A549 (cell line): ENCODE measurements at regions not wholly inside any gene's neighbourhood (a gene's known extent, or its start where the extent isn't known, plus 50 kb on each side); places are given as distances from the start of the nearest gene placed in this dataset.

Source experiments
- ATAC-seq, 2 experiments: fragments of 200-7000 bp in 1 of 2; fragments of >200 bp in 1 of 2; cut with Nextera tagmentation in 1 of 2; cut with Tn5 transposase in 1 of 2; 3 replicates each; pipeline versions ENCODE4 v1.8.0 to v1.9.1; 2018 to 2020; ENCODE audit warnings: mild to moderate bottlenecking in 1 of 2, moderate library complexity in 1 of 2
- CTCF ChIA-PET: fragments of 300-600 bp; sonication (Branson Sonifier 250); formaldehyde crosslinking; extraction: SDS; loops from one replicate; lab custom pipeline; 2021; ENCODE audit warnings: antibody characterized with exemption, inconsistent platforms; lab: Yijun Ruan, JAX
- POLR2A ChIA-PET: fragments of 350-600 bp; formaldehyde crosslinking; extraction: SDS; loops from one replicate; lab custom pipeline; 2021; ENCODE audit warnings: antibody characterized with exemption, inconsistent platforms; lab: Yijun Ruan, JAX
- DNase-seq, 2 experiments: peaks; one replicate each; pipeline versions ENCODE4 v3.0.0 to v3.0.0-alpha.2; 2011 to 2016; ENCODE audit warnings: low read depth in 1 of 2, low spot score in 1 of 2
- FAIRE-seq: peaks from 2 replicates; lab custom pipeline; 2011; peaks lifted over from hg19 to GRCh38; lab: Jason Lieb, UNC
- H3K27ac ChIP-seq, 2 experiments: fragments of >200 bp; sonication (Bioruptor Twin); formaldehyde crosslinking; 3 replicates each; pipeline ENCODE4 v1.5.1; 2016 to 2017
- H3K4me1 ChIP-seq: fragments of >200 bp; sonication (Bioruptor Twin); formaldehyde crosslinking; 3 replicates; pipeline ENCODE4 v1.6.1; 2016
- H3K4me2 ChIP-seq: fragments of >200 bp; sonication (Bioruptor Twin); formaldehyde crosslinking; 3 replicates; pipeline ENCODE4 v1.6.1; 2016
- H3K4me3 ChIP-seq: fragments of >200 bp; sonication (Bioruptor Twin); formaldehyde crosslinking; 3 replicates; pipeline ENCODE4 v1.5.1; 2016
- H3K9me3 ChIP-seq: fragments of >200 bp; sonication (Bioruptor Twin); formaldehyde crosslinking; 3 replicates; pipeline ENCODE4 v1.6.1; 2016
- CBX8 ChIP-seq: fragments of 200-600 bp; sonication (generic); IDR thresholded peaks from 2 replicates; pipeline ENCODE4 v1.6.1; 2016
- CEBPB ChIP-seq, 2 experiments: fragments of >200 bp in 1 of 2; sonication (Bioruptor Twin) in 1 of 2; formaldehyde crosslinking in 1 of 2; IDR thresholded peaks; 2 replicates each; pipeline ENCODE4 v1.6.1; 2012 to 2016
- CHD2 ChIP-seq: fragments of 150-350 bp; IDR thresholded peaks from 2 replicates; pipeline ENCODE4 v1.6.1; 2014; ENCODE audit warnings: low read length; ENCODE audit not compliant: partially characterized antibody
- CHD4 ChIP-seq: fragments of 200-600 bp; sonication (generic); IDR thresholded peaks from 2 replicates; pipeline ENCODE4 v1.6.1; 2016; ENCODE audit warnings: antibody characterized with exemption, mild to moderate bottlenecking, borderline replicate concordance
- EHF ChIP-seq: fragments of 250-450 bp; sonication (Bioruptor Pico); IDR thresholded peaks from 2 replicates; pipeline ENCODE4 v1.5.0; 2020; ENCODE audit warnings: mild to moderate bottlenecking
- FOXS1 ChIP-seq: fragments of 250-450 bp; sonication (Bioruptor Pico); IDR thresholded peaks from 2 replicates; pipeline ENCODE4 v1.5.0; 2020; ENCODE audit warnings: mild to moderate bottlenecking, moderate library complexity
- GATA3 ChIP-seq: IDR thresholded peaks from 2 replicates; pipeline ENCODE4 v1.6.1; 2012; ENCODE audit warnings: borderline replicate concordance
- HDAC2 ChIP-seq: fragments of 200-600 bp; sonication (generic); IDR thresholded peaks from 2 replicates; pipeline ENCODE4 v1.6.1; 2016
- HOXA7 ChIP-seq: fragments of 250-450 bp; sonication (Bioruptor Pico); IDR thresholded peaks from 2 replicates; pipeline ENCODE4 v1.5.0; 2020; ENCODE audit warnings: mild to moderate bottlenecking, moderate library complexity
- HOXB13 ChIP-seq: fragments of 250-450 bp; sonication (Bioruptor Pico); IDR thresholded peaks from 2 replicates; pipeline ENCODE4 v1.5.0; 2020; ENCODE audit warnings: low read depth, mild to moderate bottlenecking, moderate library complexity
- JUN ChIP-seq, 2 experiments: fragments of >200 bp; sonication (Bioruptor Twin); formaldehyde crosslinking; IDR thresholded peaks; 2 replicates in 1 of 2; 3 replicates in 1 of 2; pipeline ENCODE4 v1.6.1; 2016 to 2017
- KDM5A ChIP-seq: fragments of 200-600 bp; sonication (generic); IDR thresholded peaks from 2 replicates; pipeline ENCODE4 v1.6.1; 2016; ENCODE audit warnings: antibody characterized with exemption, mild to moderate bottlenecking
- MAFK ChIP-seq: fragments of 450-650 bp; IDR thresholded peaks from 2 replicates; pipeline ENCODE4 v1.6.1; 2014; ENCODE audit not compliant: partially characterized antibody
- NFE2L2 ChIP-seq: fragments of 150-350 bp; conservative IDR thresholded peaks from 2 replicates; pipeline ENCODE4 v1.6.1; 2014; ENCODE audit warnings: low read length
- NPAS2 ChIP-seq: fragments of 250-450 bp; sonication (Bioruptor Pico); IDR thresholded peaks from 2 replicates; pipeline ENCODE4 v1.8.0; 2022; ENCODE audit warnings: mild to moderate bottlenecking, moderate library complexity, borderline replicate concordance
- PHF8 ChIP-seq: fragments of 200-600 bp; sonication (generic); IDR thresholded peaks from 2 replicates; pipeline ENCODE4 v1.6.1; 2016; ENCODE audit warnings: low read depth, mild to moderate bottlenecking, antibody characterized with exemption, moderate library complexity, borderline replicate concordance
- POLR2A ChIP-seq: IDR thresholded peaks from 2 replicates; pipeline ENCODE4 v1.6.1; 2012; ENCODE audit warnings: mild to moderate bottlenecking, low read length
- RAD21 ChIP-seq, 2 experiments: fragments of >200 bp in 1 of 2; sonication (Bioruptor Twin) in 1 of 2; formaldehyde crosslinking in 1 of 2; IDR thresholded peaks in 1 of 2; conservative IDR thresholded peaks in 1 of 2; 2 replicates in 1 of 2; 3 replicates in 1 of 2; pipeline ENCODE4 v1.6.1; 2012 to 2018; ENCODE audit warnings: inconsistent platforms in 1 of 2
- RARB ChIP-seq: fragments of 250-450 bp; sonication (Bioruptor Pico); IDR thresholded peaks from 2 replicates; pipeline ENCODE4 v1.8.0; 2021; ENCODE audit warnings: mild to moderate bottlenecking, moderate library complexity
- RFX5 ChIP-seq: fragments of 450-650 bp; IDR thresholded peaks from 2 replicates; pipeline ENCODE4 v1.7.1; 2014; ENCODE audit warnings: antibody characterized with exemption, mild to moderate bottlenecking, moderate library complexity
- RNF2 ChIP-seq: fragments of 200-600 bp; sonication (generic); IDR thresholded peaks from 2 replicates; pipeline ENCODE4 v1.6.1; 2016; ENCODE audit warnings: low read depth, mild to moderate bottlenecking, antibody characterized with exemption, moderate library complexity, borderline replicate concordance
- SMC3 ChIP-seq: fragments of >200 bp; sonication (Bioruptor Twin); formaldehyde crosslinking; IDR thresholded peaks from 3 replicates; pipeline ENCODE4 v1.6.1; 2018; ENCODE audit warnings: inconsistent platforms
- SREBF2 ChIP-seq: fragments of 450-650 bp; IDR thresholded peaks from 2 replicates; pipeline ENCODE4 v1.6.1; 2014; ENCODE audit warnings: mild to moderate bottlenecking, moderate library complexity
- TP53 ChIP-seq: fragments of 250-450 bp; sonication (Bioruptor Pico); IDR thresholded peaks from 2 replicates; pipeline ENCODE4 v1.5.0; 2021; ENCODE audit warnings: mild to moderate bottlenecking, moderate library complexity
- WGBS: methylation state at CpG from one replicate; pipeline ENCODE4 v1.1.6; 2017; ENCODE audit errors: missing lambda C conversion rate; 5-methylcytosine and 5-hydroxymethylcytosine counted together
- TF ChIP-seq, protein P1 (sequence below): IDR thresholded peaks from 2 replicates; pipeline ENCODE4 v1.6.1; 2012
- TF ChIP-seq, protein P2 (sequence below): fragments of 450-650 bp; IDR thresholded peaks from 2 replicates; pipeline ENCODE4 v1.6.1; 2014; ENCODE audit warnings: antibody characterized with exemption
- TF ChIP-seq, protein P3 (sequence below): fragments of 250-450 bp; sonication (Bioruptor Pico); IDR thresholded peaks from 2 replicates; pipeline ENCODE4 v1.5.0; 2020; ENCODE audit warnings: low read depth, mild to moderate bottlenecking, moderate library complexity
- TF ChIP-seq, protein P4 (sequence below): fragments of 150-350 bp; IDR thresholded peaks from 2 replicates; pipeline ENCODE4 v1.6.1; 2014; ENCODE audit warnings: low read depth, mild to moderate bottlenecking, low read length
- TF ChIP-seq, protein P5 (sequence below): fragments of >200 bp; sonication (Bioruptor Twin); formaldehyde crosslinking; IDR thresholded peaks from 3 replicates; pipeline ENCODE4 v1.5.1; 2016
- TF ChIP-seq, protein P6 (sequence below): IDR thresholded peaks from 2 replicates; pipeline ENCODE4 v1.6.1; 2012

DNA sequence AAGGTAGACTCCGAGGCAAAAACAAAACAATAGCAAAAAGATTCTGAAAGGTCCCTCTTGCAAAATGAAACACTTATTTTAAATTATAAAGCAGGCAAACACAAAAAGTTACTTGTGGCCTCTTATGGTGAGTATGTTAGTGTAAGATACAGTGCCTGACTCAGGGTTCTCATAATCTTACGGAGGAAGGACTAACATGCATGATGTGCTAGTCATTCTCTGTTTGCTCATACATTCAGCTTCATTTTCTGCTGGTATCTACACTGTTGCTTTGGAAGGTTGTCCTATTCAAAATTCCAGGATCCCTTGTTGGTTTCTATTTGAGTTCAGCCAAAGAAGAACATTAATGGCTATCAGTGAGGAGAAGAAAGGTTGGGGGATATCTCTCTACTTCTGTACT, 249.1 kb upstream of the FAM47A start:
- no peaks in the 10 kb centered on the region for H3K4me1 ChIP-seq
- POLR2A ChIA-PET, result no interaction called here
- no peaks in the 10 kb centered on the region for H3K9me3 ChIP-seq
- CTCF ChIA-PET, result interaction anchor here (0.6 kb wide), 1 partner anchor 268 kb away, joined by 3 read pairs; no protein-coding TSS in a partner anchor
- H3K4me3 ChIP-seq, result no peak overlapping the region
- DNase-seq (no peak), ATAC-seq (no peak), FAIRE-seq (no peak)
- H3K27ac ChIP-seq, result no peak overlapping the region
- TF ChIP-seq, protein P1, sequence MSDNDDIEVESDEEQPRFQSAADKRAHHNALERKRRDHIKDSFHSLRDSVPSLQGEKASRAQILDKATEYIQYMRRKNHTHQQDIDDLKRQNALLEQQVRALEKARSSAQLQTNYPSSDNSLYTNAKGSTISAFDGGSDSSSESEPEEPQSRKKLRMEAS, result no peak
- TF ChIP-seq GATA3, result no peak
- no peak for TF ChIP-seq CEBPB (IDR thresholded peaks at IDR 0.05)
- no peak for TF ChIP-seq EHF (CRISPR knock-in tag)
- TF ChIP-seq CHD4, result no peak
- no peak for TF ChIP-seq KDM5A
- no peak for TF ChIP-seq MAFK
- no peak for TF ChIP-seq RARB (CRISPR knock-in tag)
- no peak for TF ChIP-seq PHF8
- TF ChIP-seq, protein P2, sequence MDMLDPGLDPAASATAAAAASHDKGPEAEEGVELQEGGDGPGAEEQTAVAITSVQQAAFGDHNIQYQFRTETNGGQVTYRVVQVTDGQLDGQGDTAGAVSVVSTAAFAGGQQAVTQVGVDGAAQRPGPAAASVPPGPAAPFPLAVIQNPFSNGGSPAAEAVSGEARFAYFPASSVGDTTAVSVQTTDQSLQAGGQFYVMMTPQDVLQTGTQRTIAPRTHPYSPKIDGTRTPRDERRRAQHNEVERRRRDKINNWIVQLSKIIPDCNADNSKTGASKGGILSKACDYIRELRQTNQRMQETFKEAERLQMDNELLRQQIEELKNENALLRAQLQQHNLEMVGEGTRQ, result no peak
- no peak overlapping the region for H3K4me2 ChIP-seq
- WGBS, result 4% methylated on average over 2 of the region's 2 CpGs

DNA sequence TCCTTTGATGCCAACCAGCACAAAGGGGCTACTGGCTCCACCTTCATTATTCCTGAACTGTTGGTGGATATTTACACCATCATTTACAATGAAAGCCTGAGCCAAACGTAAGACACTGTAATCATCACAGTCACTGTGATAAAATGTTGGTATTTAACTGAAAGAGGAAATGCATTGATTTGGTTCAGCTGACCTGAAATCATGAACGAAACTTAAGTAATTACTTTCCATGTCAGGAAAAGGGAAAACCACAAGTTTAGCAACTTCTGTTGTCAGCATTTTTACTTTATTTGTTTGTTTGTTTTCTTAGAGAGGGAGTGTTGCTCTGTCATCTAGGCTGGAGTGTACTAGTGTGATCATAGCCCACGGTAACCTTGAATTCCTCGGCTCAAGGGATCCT, 247.8 kb upstream of the FAM47A start:
- H3K4me1 ChIP-seq, result no peaks in the 10 kb centered on the region
- 0% methylated on average over 4 of the region's 4 CpGs for WGBS
- DNase-seq (no peak), ATAC-seq (no peak), FAIRE-seq (peak; percentile 76)
- POLR2A ChIA-PET, result no interaction called here
- TF ChIP-seq CBX8 (no peak), NFE2L2 (no peak), JUN (IDR thresholded peaks at IDR 0.05) (no peak)
- TF ChIP-seq, protein P3, sequence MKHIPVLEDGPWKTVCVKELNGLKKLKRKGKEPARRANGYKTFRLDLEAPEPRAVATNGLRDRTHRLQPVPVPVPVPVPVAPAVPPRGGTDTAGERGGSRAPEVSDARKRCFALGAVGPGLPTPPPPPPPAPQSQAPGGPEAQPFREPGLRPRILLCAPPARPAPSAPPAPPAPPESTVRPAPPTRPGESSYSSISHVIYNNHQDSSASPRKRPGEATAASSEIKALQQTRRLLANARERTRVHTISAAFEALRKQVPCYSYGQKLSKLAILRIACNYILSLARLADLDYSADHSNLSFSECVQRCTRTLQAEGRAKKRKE (CRISPR knock-in tag), result no peak
- no peaks in the 10 kb centered on the region for H3K9me3 ChIP-seq
- CTCF ChIA-PET, result interaction anchor here (0.5 kb wide), 1 partner anchor 1179 kb away, joined by 3 read pairs; no protein-coding TSS in a partner anchor
- H3K4me2 ChIP-seq, result no peak overlapping the region
- H3K4me3 ChIP-seq, result no peak overlapping the region
- no peak overlapping the region for H3K27ac ChIP-seq

DNA sequence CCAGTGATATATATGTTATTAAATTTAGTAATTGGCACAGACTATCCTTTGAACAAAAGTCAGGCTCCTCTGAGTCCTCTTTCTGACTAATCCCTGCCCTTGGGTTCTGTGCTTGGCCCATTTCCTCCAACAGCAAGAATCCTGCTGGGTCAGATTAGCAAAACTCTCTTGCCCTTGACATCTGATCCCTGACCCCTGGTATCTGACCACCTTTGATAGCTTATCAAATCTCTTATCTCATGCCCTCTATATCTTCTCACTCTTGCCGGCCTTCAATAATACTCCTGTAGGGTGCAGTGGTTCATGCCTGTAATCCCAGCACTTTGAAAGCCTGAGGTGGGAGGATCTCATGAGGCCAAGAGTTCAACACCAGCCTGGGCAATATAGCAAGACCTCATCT, 245.5 kb upstream of the FAM47A start:
- Histone ChIP-seq H3K4me3 (no peak overlapping the region), H3K9me3 (no peaks in the 10 kb centered on the region), H3K4me2 (no peak overlapping the region), H3K4me1 (no peaks in the 10 kb centered on the region), H3K27ac (no peak overlapping the region)
- no peak for DNase-seq
- ATAC-seq, result no peak
- WGBS, result 0% methylated on average over 1 of the region's 1 CpG
- ChIA-PET POLR2A (no interaction called here), CTCF (no interaction called here)
- TF ChIP-seq RNF2, result no peak
- no peak for TF ChIP-seq RFX5
- TF ChIP-seq, protein P4, sequence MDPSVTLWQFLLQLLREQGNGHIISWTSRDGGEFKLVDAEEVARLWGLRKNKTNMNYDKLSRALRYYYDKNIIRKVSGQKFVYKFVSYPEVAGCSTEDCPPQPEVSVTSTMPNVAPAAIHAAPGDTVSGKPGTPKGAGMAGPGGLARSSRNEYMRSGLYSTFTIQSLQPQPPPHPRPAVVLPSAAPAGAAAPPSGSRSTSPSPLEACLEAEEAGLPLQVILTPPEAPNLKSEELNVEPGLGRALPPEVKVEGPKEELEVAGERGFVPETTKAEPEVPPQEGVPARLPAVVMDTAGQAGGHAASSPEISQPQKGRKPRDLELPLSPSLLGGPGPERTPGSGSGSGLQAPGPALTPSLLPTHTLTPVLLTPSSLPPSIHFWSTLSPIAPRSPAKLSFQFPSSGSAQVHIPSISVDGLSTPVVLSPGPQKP, result no peak
- no peak for TF ChIP-seq FOXS1 (CRISPR knock-in tag)
- TF ChIP-seq SREBF2, result no peak
- TF ChIP-seq HOXA7, result no peak
- TF ChIP-seq SMC3, result no peak
- TF ChIP-seq POLR2A, result no peak
- no peak for TF ChIP-seq HOXB13 (CRISPR knock-in tag)
- TF ChIP-seq EHF (CRISPR knock-in tag), result no peak
- TF ChIP-seq, protein P5, sequence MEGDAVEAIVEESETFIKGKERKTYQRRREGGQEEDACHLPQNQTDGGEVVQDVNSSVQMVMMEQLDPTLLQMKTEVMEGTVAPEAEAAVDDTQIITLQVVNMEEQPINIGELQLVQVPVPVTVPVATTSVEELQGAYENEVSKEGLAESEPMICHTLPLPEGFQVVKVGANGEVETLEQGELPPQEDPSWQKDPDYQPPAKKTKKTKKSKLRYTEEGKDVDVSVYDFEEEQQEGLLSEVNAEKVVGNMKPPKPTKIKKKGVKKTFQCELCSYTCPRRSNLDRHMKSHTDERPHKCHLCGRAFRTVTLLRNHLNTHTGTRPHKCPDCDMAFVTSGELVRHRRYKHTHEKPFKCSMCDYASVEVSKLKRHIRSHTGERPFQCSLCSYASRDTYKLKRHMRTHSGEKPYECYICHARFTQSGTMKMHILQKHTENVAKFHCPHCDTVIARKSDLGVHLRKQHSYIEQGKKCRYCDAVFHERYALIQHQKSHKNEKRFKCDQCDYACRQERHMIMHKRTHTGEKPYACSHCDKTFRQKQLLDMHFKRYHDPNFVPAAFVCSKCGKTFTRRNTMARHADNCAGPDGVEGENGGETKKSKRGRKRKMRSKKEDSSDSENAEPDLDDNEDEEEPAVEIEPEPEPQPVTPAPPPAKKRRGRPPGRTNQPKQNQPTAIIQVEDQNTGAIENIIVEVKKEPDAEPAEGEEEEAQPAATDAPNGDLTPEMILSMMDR, result no peak
- TF ChIP-seq CHD2, result no peak
- TF ChIP-seq, protein P6, sequence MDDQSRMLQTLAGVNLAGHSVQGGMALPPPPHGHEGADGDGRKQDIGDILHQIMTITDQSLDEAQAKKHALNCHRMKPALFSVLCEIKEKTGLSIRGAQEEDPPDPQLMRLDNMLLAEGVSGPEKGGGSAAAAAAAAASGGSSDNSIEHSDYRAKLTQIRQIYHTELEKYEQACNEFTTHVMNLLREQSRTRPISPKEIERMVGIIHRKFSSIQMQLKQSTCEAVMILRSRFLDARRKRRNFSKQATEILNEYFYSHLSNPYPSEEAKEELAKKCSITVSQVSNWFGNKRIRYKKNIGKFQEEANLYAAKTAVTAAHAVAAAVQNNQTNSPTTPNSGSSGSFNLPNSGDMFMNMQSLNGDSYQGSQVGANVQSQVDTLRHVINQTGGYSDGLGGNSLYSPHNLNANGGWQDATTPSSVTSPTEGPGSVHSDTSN, result no peak
- TF ChIP-seq TP53, result no peak
- TF ChIP-seq GATA3, result no peak
- TF ChIP-seq RARB (CRISPR knock-in tag), result no peak
- TF ChIP-seq NPAS2, result no peak
- no peak for TF ChIP-seq HDAC2
- no peak for TF ChIP-seq RAD21 (conservative IDR thresholded peaks at IDR 0.05 in 1 of 2, IDR thresholded peaks at IDR 0.05 in 1 of 2)
- no peak for FAIRE-seq
